NCI-H2196 treated with DMSO at 0.1 percent for 48 hours (cell line): ENCODE measurements at regions not wholly inside any gene's neighbourhood (a gene's known extent, or its start where the extent isn't known, plus 50 kb on each side); places are given as distances from the start of the nearest gene placed in this dataset.
"Not testable (repeated sequence)": the region's sequence is repeated elsewhere in the genome, so short reads cannot be mapped to it uniquely, and the experiment has no call there.

Source experiments
- DNase-seq: peaks from one replicate; lab custom pipeline; 2025; ENCODE audit not compliant: unreplicated experiment; lab: John Stamatoyannopoulos, UW

DNA sequence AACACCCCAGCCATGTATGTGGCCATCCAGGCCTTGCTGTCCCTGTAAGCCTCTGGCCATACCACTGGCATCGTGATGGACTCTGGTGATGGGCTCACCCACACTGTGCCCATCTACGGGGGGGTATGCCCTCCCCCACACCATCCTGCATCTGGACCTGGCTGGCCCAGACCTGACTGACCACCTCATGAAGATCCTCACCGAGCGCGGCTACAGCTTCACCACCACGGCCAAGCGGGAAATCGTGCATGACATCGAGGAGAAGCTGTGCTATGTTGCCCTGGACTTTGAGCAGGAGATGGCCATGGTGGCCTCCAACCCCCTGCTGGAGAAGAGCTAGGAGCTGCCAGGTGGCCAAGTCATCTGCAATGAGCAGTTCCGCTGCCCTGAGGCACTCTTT is 80.4 kb upstream of the ZCCHC2 start:
- DNase-seq, result no peak

DNA sequence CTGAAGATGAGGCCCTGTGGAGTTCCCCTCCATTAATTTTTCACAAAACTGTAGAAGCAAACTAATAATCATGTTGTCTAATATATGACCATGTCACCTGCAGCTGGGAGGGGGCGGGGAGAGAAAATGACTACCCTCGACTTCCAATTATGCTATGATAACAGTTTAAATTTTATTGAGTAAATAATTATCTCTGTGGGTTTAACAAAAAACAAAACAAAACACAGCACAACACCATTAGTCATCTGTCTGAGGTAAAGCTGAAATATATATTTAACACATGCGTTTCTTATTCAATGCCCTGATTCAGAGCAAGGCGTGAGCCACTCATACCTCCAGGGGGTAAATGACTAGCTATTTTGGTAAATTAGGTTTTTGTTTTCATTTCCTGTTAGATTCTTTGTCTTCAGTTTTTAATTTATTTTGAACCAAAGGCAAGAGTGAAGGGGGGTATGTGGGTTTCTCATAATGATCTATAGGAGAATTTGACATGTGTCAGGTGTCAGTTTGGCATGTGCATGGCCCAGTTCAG is 77.4 kb upstream of the ZCCHC2 start:
- DNase-seq, result no peak

DNA sequence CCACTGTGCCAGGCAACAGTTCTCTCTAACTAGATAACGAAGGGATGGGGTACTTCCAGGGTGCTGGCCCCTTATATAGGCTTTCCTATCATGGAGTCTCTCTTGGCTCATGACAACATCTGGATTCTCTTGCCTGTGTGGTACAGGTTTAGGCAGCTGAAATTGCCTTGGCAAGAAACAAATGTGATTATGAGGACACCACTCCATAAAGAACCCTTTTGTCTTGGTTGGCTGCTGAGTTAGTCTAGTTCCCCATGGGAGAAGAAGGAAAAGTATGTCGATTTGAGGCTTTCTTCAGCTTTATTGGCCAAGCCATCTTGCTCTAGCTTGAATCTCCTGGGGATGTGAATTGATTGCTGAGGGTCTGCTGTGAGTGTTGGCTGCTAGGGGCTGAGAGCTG is 76.3 kb upstream of the ZCCHC2 start:
- DNase-seq, result no peak

DNA sequence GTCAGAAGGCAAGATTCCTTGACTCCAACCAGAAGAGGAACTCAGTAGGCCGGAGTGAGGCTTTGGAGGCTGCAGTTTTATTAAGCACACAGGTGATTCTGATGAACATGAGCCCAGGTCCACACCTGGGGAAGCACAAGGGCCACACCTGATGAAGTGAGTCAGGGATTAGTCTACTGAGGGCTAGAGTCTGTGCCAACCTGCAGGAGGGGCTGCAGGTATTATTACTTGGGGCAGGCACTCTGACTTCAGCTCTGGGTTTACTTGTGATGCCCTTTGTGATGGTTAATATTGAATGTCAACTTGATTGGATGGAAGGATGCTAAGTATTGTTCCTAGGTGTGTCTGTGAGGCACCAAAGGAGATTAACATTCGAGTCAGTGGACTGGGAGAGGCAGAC is 75.2 kb upstream of the ZCCHC2 start:
- no peak for DNase-seq

DNA sequence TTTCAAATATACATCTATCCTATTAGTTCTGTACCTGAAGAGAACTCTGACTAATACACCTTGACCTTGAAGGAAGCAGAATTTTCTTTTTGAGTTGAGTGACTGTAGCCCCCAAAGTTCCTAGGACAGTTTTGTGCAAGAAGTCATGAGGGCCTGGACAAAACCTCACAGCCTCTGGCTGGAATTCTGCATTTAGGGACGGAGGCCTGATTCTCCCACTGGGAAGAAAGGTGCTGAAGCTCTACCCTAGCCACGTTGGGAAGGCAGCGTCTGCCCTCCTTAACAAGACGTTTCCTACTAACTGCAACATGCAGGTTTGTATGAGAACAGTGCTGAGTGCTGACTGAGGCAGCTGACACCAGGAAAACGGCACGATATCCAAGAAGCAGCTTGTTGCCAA is 74.4 kb upstream of the ZCCHC2 start:
- DNase-seq, result no peak

DNA sequence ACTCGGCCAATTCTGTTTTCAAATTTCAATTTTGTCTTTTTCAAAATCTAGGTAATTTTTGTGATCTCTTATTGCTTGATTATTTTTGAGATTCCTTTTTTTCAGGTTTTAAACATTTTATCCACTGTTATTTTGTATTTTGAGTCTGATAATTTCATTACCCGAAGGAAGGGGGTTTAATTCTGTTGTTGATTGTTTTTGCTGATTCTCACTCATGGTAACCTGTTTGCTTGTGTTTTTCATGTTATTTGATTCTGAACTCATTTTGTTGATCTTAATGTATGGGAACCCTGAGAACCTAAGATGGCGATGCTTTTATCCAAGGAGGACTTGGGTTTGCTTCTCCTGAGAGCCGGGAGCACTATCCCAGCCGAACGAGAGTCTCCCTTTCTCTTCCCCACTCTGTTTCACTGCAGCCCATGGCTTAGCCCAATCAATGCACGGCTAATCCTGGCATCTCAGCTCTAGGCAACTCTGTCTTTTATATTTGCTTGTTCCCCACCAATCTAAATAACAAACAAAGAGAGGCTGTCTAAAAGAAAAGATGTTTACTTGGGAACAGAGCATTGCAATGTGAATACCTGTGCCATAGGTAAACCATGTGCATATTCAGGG is 73.2 kb upstream of the ZCCHC2 start:
- no peak for DNase-seq

DNA sequence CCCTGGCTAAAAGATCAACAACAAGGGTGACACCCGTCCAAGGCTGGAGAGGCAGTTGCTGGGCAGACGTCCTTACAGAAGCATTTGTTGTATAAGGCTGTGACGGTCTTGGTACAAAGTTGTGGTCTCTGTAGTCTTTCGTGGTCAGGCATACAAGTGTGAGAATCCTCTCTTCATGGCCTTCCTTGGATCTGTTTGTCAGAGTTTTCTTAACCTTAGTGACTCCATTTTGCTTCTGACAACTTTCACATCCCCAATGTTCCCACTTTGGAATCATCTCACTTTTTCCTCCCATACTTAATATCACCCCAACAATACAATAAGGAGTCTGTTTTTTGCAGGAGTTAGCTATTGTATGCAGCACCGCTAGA is 72.7 kb upstream of the ZCCHC2 start:
- DNase-seq, result no peak

DNA sequence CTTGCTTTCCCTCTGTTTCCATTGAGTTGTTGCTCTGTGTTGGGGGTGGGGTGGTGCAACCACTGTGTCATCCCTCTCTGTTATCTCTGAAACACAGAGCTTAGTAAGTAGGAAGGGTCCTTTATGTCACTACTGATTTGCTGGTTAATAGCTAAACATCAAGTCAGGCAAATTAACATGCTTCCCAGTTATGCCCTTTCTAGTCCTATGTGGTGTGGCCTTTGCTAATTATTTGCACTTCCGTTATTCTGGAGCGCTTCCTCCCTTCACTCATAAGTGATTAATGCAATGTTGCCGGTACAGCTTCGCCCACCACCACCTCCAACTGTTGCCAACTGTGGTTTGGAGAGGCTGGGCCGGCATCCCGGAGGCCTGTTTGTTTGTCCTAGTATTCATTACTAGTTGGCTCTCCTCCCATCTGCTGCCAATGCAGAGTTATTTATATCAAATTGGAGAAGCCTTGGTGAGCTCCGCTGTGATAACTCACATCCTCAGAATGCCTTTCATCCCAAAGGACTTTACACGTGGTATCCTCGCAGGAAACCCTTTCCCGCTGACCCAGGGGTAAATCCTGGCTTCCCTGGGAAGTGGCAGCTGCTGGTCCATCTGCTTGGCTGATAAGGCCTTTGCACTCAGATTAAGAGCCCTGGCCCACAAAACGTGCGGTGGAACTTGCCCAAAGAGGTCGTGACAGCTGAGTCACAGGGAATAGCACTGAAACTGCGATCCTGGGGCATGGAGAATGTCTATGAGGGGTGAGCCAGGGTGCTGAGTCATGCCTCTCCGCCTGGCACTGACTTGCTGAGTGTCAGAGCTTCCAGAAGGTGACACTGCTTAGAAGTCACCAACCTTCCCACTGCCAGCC is 72.0 kb upstream of the ZCCHC2 start:
- DNase-seq, result peak; percentile 40

DNA sequence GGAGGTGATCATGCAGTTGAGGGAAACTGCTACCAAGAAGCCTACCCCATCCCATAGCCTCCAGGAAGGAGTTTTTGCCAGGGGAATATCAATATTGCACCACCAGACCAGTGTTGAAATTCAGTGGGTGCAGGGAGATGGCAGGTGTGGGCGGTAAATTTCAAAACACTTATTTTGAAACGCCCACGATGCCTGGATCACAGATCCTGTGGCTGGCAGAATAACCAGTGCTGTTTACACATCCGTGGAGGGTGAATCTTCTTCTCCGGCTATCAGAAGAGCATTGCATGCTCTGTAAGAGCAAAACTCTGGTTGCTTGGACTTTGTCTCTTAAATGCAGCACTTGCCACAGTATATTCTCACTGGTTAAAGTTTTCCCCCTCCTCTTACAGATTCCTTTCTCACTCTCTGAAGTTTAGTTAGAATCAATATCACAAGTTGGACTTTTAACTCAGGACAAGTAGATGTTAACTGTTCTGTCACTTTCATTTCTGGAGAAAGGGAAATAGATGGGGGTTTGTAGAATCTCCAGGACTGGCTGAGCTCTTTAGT is 70.5 kb upstream of the ZCCHC2 start:
- no peak for DNase-seq

DNA sequence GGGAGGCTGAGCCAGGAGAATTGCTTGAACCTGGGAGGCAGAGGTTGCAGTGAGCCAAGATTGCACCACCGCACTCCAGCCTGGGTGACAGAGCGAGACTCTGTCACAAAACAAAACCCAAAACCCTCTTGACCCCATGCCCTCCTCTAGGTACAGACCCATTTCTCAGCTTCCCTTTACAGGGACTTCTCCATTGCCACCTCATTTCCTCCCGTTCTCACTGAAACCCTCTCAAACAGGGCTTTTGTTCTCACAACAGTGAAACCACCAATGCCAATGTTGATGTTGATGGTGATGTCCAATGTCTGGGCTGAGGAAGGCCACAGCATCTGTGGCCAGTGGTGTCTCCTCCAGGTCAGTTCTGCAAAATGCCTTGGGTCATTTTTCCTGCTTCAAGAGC is 69.0 kb upstream of the ZCCHC2 start:
- no peak for DNase-seq

DNA sequence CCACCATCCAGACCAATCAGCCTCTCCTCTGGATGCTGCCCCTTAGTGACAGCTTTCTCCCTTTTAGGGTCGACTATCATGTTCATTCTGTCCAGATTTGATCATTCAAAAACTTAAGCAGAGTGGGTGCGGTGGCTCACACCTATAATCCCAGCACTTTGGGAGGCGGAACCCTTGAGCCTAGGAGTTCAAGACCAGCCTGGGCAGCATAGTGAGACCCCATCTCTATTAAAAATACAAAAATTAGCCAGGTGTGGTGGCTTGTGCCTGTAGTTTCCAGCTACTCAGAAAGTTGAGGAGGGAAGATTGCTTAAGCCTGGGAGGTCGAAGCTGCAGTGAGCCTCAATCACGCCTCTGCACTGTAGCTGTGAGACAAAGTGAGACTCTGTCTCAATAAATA is 68.3 kb upstream of the ZCCHC2 start:
- DNase-seq, result no peak

DNA sequence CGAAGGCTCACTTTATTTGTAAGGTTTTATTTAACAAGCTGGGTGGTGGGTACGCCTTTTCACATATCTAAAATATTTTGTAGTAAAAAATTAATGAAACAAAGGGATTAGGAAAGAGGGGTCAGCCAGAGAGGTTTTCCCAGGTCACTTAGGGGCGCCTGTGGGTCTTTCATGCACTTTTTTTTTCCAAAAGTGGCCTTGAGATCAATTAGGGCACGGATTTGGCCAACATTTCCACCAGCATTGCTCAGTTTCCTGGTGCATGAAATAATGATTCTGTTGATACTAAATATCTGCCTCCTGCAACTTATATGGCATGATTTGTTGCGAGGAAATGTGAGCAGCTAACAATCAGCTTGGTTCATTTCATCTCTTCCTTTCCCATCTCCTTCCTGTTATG is 67.6 kb upstream of the ZCCHC2 start:
- DNase-seq, result no peak

DNA sequence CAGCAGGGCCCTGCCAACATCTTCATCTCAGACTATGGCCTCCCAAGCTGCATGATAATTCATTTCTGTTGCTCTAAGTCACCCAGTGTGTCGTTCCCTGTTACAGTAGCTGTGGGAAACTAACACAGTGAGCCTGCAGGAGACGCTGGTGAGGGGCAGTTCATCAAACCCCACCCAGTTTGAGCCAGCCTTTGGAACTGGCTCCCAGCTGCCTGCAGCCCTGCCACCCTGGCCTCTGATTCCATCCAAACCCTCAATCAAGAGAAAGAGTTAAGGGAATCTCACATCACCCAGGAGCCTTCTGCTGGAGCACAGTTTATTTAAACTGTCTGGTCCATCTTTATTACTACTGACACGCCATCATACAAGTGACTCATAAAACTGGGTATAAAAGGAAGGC is 64.9 kb upstream of the ZCCHC2 start:
- DNase-seq, result no peak

DNA sequence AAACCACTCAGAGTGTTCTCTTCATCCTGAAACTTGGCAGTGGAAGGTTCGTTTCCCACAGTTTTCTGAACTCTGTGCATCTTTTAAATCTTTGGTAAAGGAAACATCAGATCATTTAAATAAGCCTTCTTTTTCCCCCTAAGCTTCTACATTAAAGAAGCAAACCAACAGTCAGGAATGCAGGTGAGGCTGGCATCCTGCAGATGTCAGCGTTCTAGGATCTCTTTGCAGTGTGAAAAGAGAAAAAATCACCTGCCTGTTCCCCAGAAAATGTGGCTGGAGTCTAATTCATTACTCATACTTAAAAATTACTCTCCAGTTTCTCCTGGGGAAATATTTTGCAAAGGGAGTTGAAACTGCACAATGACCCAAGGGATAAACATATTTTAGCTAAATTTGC is 64.5 kb upstream of the ZCCHC2 start:
- no peak for DNase-seq

DNA sequence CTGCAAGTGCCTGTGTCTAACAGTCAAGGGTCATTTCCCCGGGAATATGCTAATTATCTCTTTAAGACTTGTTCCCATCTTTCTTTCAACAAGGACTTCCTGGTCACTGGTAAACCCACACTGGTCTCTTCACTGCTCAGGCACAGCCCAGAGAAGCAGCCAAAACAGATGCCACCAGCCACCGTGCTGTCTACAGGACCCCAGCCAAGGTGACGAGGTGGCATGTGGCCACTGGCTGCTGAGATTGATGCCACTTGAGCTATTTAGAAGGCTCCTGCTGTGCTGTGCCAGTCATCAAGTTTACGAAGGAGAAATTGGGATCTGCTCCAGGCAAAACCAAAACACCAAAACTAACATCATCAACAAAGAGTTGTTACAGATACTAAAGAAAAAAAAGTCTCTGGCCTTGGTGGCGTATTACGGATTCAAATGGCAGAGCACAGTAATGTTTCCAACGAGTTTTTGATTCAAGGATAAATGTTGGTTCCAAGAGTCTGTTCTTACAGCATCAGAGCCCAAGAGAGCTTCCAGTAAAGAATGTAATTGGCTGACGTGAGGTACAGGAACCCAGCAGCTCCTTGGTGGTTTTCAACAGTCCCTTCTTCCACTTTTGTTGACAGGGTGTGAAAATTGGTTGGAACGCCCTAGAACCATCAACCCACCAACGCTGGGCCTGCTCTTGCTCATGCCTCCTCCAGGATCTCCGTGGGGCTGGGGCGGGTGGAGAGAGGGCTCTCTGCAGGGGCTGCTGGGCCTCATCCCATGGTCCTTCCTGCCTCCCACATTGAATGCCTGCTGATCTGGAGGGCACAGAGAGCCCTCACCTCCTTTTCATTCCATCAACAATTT is 63.7 kb upstream of the ZCCHC2 start:
- DNase-seq, result no peak

DNA sequence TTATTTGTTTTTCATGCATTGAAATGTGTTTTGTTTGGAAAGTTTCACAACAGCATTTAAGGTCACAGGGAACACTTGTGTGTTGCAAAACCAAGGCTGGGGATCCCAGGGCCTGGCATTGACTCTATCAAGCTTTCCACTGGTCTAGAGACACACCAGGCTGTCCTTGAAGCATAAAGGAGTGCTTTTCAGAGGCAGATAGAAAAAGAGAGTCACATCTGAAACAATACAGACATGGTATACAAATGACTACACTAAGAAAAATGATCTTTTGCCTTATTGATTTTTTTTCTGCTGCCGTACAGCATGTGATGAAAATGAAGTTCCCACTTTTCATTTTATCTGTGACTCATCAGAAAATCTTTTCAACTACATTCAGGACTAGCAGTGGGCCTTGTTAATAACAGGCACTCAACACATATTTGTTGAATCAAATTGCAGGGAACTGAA is 61.9 kb upstream of the ZCCHC2 start:
- DNase-seq, result no peak

DNA sequence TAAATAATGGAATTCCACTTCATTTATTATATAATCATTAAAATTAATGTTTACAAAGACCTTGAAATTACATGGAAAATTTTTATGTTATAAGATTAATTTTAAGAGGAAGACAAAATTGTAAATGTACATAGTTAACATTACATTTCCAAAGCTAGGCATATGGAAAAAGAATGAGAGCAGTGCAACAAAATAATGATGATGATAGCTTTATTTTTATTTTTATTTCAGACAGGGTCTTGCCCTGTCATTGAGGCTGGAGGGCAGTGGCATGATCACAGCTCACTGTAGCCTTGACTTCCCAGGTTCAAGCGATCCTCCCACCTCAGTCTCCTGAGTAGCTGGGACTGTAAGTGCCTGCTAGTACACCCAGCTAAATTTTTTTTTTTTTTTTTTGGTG is 61.2 kb upstream of the ZCCHC2 start:
- no peak for DNase-seq

DNA sequence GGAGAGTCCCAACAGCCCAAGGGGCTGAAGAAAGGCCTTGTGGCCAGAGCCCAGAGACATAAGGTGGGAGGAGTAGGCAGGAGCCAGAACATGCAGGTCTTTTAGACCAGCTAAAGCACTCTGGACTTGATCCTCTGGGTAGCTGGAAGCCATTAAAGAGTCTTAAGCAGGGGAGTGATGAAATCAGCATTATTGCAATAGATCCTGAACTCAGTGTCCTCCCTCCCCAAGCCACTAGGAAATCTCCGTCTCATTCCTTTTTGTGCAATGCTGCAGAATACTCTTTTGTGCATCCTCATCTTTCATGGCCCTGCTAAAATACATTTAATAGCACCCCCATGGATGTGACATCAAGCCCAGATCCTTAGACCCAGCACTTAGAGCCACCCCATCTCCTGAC is 58.6 kb upstream of the ZCCHC2 start:
- no peak for DNase-seq

DNA sequence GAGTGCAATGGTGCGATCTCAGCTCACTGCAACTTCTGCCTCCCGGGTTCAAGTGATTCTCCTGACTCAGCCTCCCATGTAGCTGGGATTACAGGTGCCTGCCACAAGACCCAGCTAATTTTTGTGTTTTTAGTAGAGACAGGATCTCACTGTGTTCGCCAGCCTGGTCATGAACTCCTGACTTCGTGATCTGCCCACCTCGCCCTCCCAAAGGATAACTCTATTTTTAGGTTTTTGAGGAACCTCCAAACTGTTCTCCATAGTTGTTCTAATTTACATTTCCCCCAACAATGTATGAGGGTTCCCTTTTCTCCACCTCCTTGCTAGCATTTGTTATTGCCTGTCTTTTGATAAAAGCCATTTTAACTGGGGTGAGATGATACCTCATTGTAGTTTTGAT is 53.7 kb upstream of the ZCCHC2 start:
- not testable (repeated sequence) for DNase-seq
